ENCODE measurements at regions not wholly inside any gene's neighbourhood (a gene's known extent, or its start where the extent isn't known, plus 50 kb on each side); places are given as distances from the start of the nearest gene placed in this dataset.

DNA sequence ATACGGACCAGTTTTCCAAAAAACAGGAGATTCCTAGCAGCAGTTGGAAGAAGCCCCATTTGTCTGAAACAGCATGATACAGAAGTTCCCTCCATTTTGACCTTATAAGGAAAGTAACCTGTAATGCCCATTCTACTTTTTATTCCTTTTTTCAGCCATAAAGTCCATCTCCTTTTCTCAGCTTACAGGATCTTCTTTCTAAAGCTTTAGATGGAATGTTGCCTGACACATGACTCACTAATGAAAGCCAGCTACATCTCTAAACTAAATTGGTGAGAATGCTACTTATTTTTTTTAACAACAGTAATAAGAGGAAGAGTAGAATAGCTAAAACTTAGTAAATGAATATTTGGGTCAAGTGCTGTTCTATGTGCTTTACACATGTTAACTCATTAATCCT lies 234.1 kb downstream of the CDH26 start:
- no peak overlapping the region for H3K27ac ChIP-seq (ENCODE audit: insufficient read depth, low read length)
- no peaks in the 10 kb centered on the region for H3K36me3 ChIP-seq (ENCODE audit: control insufficient read depth, insufficient read depth, low read length)
- H2AK9ac ChIP-seq (replicated peaks; ENCODE audit: low read depth, low read length, poor library complexity) = no peak overlapping the region
- intact Hi-C loops (cut with micrococcal nuclease) (no loop called here), dilution Hi-C loops (cut with HindIII; ENCODE audit: low sequenced_read_pairs, unreplicated experiment) (no loop called here), in situ Hi-C loops (cut with MboI; ENCODE audit: low sequenced_read_pairs) (no loop called here)
- BruUV-seq (replicated peaks) = no TSS peak
- no peak overlapping the region for H3K9ac ChIP-seq (ENCODE audit: low read depth, low read length)
- H4K8ac ChIP-seq (ENCODE audit: low read depth in 2 of 2, low read length in 2 of 2) = no peak overlapping the region
- H3K4me2 ChIP-seq (ENCODE audit: low read depth, low read length) = no peak overlapping the region
- H4K91ac ChIP-seq (ENCODE audit: insufficient read depth, low read depth, low read length) = no peak overlapping the region
- H2BK120ac ChIP-seq (ENCODE audit: low read depth, low read length) = no peak overlapping the region
- WGBS, 2 experiments (ENCODE audit: extremely low coverage in 2 of 2, insufficient read length in 1 of 2) = no CpG with 5 or more reads among the region's 1 CpG
- H3K27me3 ChIP-seq (ENCODE audit: control insufficient read depth, insufficient read depth, low read length) = no peaks in the 10 kb centered on the region
- POLR2A ChIA-PET (ENCODE audit: unreplicated experiment) = no interaction called here
- H3K9me3 ChIP-seq (ENCODE audit: control insufficient read depth, insufficient read depth, low read length) = no peaks in the 10 kb centered on the region
- CTCF ChIA-PET = interaction anchor here (0.6 kb wide), 1 partner anchor 251 kb away, joined by 3 read pairs; no protein-coding TSS in a partner anchor
- H2BK15ac ChIP-seq (ENCODE audit: low read depth, low read length) = no peak overlapping the region
- no peaks in the 10 kb centered on the region for H3K79me1 ChIP-seq (ENCODE audit: low read depth in 1 of 2, low read length in 2 of 2)
- no peak overlapping the region for H3K14ac ChIP-seq (replicated peaks; ENCODE audit: low read depth, low read length)
- H3K56ac ChIP-seq (ENCODE audit: extremely low read depth, insufficient read depth, low read length) = no peak overlapping the region
- no peak overlapping the region for H2AFZ ChIP-seq (replicated peaks; ENCODE audit: low read length, poor library complexity)
- H3K23ac ChIP-seq (ENCODE audit: low read depth, low read length) = no peak overlapping the region
- no peaks in the 10 kb centered on the region for H3K9me1 ChIP-seq (ENCODE audit: insufficient read depth, low read length)
- H3K18ac ChIP-seq (ENCODE audit: low read depth, low read length) = no peak overlapping the region
- ATAC-seq (ENCODE audit: low read depth) (no peak), DNase-seq (peak; percentile 17)
- no peaks in the 10 kb centered on the region for H4K20me1 ChIP-seq (ENCODE audit: insufficient read depth, low read length)
- H2BK20ac ChIP-seq (ENCODE audit: low read depth, low read length) = no peak overlapping the region
- no peak overlapping the region for H3K4ac ChIP-seq (ENCODE audit: low read depth, low read length)
- H3K4me3 ChIP-seq (ENCODE audit: insufficient read depth, low read depth, low read length) = no peak overlapping the region
- no peak overlapping the region for H2AK5ac ChIP-seq (ENCODE audit: low read depth, low read length)
- H3K4me1 ChIP-seq (ENCODE audit: control insufficient read depth, insufficient read depth, low read length) = no peaks in the 10 kb centered on the region
- no peak overlapping the region for H2BK5ac ChIP-seq (ENCODE audit: low read depth, low read length, poor library complexity, severe bottlenecking)
- H4K5ac ChIP-seq (ENCODE audit: low read depth, low read length) = no peak overlapping the region
- TF ChIP-seq FOS (IDR thresholded peaks at IDR 0.05; ENCODE audit: low read depth, low read length) (no peak), CEBPB (IDR thresholded peaks at IDR 0.05; ENCODE audit: low read depth, low read length) (no peak), RFX5 (IDR thresholded peaks at IDR 0.05; ENCODE audit: low read depth, low read length) (no peak), POLR2A (IDR thresholded peaks at IDR 0.05; ENCODE audit: low read depth, low read length) (no peak), CHD1 (IDR thresholded peaks at IDR 0.05; ENCODE audit: low read depth, low read length) (no peak), CTCF (conservative IDR thresholded peaks at IDR 0.05; ENCODE audit: low read depth, low read length) (no peak), RCOR1 (IDR thresholded peaks at IDR 0.05; ENCODE audit: insufficient replicate concordance, low read length) (no peak), MXI1 (IDR thresholded peaks at IDR 0.05; ENCODE audit: borderline replicate concordance, low read depth, low read length) (no peak), MAZ (IDR thresholded peaks at IDR 0.05; ENCODE audit: borderline replicate concordance, low read depth, low read length) (no peak), SMC3 (IDR thresholded peaks at IDR 0.05; ENCODE audit: low read depth, low read length) (no peak)
- TF ChIP-seq, protein P1, sequence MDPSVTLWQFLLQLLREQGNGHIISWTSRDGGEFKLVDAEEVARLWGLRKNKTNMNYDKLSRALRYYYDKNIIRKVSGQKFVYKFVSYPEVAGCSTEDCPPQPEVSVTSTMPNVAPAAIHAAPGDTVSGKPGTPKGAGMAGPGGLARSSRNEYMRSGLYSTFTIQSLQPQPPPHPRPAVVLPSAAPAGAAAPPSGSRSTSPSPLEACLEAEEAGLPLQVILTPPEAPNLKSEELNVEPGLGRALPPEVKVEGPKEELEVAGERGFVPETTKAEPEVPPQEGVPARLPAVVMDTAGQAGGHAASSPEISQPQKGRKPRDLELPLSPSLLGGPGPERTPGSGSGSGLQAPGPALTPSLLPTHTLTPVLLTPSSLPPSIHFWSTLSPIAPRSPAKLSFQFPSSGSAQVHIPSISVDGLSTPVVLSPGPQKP (IDR thresholded peaks at IDR 0.05; ENCODE audit: borderline replicate concordance, low read depth, low read length) = no peak
